ENCODE measurements at regions not wholly inside any gene's neighbourhood (a gene's known extent, or its start where the extent isn't known, plus 50 kb on each side); places are given as distances from the start of the nearest gene placed in this dataset.

DNA sequence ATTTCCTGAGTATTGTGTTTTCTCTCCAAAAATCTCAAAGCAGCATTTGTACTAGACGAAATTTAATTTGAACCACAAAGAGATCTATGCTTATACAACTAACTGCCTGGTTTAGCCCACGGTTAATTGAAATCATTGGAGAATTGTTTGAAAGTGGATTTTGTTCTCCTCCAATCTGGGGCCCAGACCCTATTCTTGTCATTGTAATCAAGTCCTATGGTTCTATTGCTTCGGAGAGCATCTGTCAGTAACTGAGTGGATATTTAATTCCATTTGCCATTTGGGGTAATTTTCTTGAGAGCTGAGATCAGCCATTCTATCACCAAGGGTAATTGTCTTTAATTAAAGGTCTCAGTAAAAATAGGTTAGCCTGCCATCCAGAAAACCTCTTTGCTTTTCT lies 117.0 kb upstream of the KCNG1 start:
- H3K9me3 ChIP-seq (ENCODE audit: control extremely low read depth in 1 of 3, control insufficient read depth in 2 of 3, insufficient read depth in 1 of 3, low read length in 2 of 3): no peaks in the 10 kb centered on the region
- Mint-ChIP-seq H3K4me1 (no peaks in the 10 kb centered on the region), H3K27ac (no peak overlapping the region), H3K4me3 (no peak overlapping the region), H3K9me3 (ENCODE audit: insufficient read depth) (no peaks in the 10 kb centered on the region), H3K27me3 (peaks cover 21% of the 10 kb centered on the region)
- WGBS (ENCODE audit: insufficient coverage): no CpG with 5 or more reads among the region's 3 CpGs
- ATAC-seq (ENCODE audit: low read depth) (no peak), DNase-seq (no peak)
- CTCF ChIA-PET: no interaction called here
- peaks cover 8 to 9% of the 10 kb centered on the region in 2 donors for H3K4me1 ChIP-seq (ENCODE audit: control insufficient read depth in 2 of 2, insufficient read depth in 2 of 2, low read length in 2 of 2)
- intact Hi-C loops (cut with micrococcal nuclease): no loop called here
- H3K79me2 ChIP-seq (ENCODE audit: control insufficient read depth, insufficient read depth, low read length): no peaks in the 10 kb centered on the region
- H3K4me3 ChIP-seq (ENCODE audit: control extremely low read depth in 1 of 5, extremely low read depth in 1 of 5, insufficient read depth in 1 of 5, low read depth in 2 of 5, low read length in 4 of 5): no peak overlapping the region
- H2AFZ ChIP-seq (ENCODE audit: insufficient read depth, low read depth, low read length, poor library complexity, severe bottlenecking): no peak overlapping the region
- H4K20me1 ChIP-seq (ENCODE audit: control insufficient read depth, insufficient read depth, low read length, poor library complexity, severe bottlenecking): no peaks in the 10 kb centered on the region
- no peak overlapping the region for H3K27ac ChIP-seq (ENCODE audit: low read length in 2 of 2)
- TF ChIP-seq, protein P1, sequence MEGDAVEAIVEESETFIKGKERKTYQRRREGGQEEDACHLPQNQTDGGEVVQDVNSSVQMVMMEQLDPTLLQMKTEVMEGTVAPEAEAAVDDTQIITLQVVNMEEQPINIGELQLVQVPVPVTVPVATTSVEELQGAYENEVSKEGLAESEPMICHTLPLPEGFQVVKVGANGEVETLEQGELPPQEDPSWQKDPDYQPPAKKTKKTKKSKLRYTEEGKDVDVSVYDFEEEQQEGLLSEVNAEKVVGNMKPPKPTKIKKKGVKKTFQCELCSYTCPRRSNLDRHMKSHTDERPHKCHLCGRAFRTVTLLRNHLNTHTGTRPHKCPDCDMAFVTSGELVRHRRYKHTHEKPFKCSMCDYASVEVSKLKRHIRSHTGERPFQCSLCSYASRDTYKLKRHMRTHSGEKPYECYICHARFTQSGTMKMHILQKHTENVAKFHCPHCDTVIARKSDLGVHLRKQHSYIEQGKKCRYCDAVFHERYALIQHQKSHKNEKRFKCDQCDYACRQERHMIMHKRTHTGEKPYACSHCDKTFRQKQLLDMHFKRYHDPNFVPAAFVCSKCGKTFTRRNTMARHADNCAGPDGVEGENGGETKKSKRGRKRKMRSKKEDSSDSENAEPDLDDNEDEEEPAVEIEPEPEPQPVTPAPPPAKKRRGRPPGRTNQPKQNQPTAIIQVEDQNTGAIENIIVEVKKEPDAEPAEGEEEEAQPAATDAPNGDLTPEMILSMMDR (IDR thresholded peaks at IDR 0.05): no peak
- no peak for TF ChIP-seq EZH2 (IDR thresholded peaks at IDR 0.05; ENCODE audit: borderline replicate concordance, insufficient read depth, low read depth, low read length, poor library complexity, severe bottlenecking)
- peaks cover 0 to 6% (median 1%) of the 10 kb centered on the region in 4 experiments for H3K27me3 ChIP-seq (replicated peaks in 1 of 4; ENCODE audit: control extremely low read depth in 1 of 4, control insufficient read depth in 3 of 4, insufficient read depth in 4 of 4, low read length in 3 of 4)
- H3K4me2 ChIP-seq (replicated peaks; ENCODE audit: low read depth, low read length, poor library complexity, severe bottlenecking): no peak overlapping the region
- H3K9ac ChIP-seq (ENCODE audit: low read length): no peak overlapping the region
- POLR2A ChIA-PET: no interaction called here
- H3K36me3 ChIP-seq (replicated peaks in 1 of 2; ENCODE audit: control extremely low read depth in 1 of 2, control insufficient read depth in 1 of 2, extremely low read depth in 1 of 2, insufficient read depth in 2 of 2, low read length in 1 of 2): no peaks in the 10 kb centered on the region

DNA sequence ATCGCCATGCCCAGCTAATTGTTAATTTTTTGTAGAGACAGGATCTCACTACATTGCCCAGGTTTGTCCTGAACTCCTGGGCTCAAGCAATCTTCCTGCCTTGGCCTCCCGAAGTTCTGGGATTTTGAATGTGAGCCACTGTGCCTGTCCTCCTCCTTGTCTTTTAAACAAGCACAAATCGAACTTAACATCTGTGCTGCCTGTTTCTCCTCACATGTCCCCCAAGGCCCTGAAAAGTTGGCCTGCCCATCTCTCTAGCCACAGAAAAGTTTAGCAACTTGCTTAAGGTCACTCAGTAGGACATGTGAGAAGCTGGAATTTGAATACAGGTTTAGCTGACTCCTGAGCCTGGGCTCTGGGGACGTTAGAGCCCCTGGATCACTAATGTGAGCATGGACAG lies 115.7 kb upstream of the KCNG1 start:
- H3K9me3 ChIP-seq (ENCODE audit: control extremely low read depth in 1 of 3, control insufficient read depth in 2 of 3, insufficient read depth in 1 of 3, low read length in 2 of 3): no peaks in the 10 kb centered on the region
- H3K27me3 ChIP-seq (replicated peaks in 1 of 4; ENCODE audit: control extremely low read depth in 1 of 4, control insufficient read depth in 3 of 4, insufficient read depth in 4 of 4, low read length in 3 of 4): peaks cover 0 to 6% (median 0%) of the 10 kb centered on the region in 4 experiments
- no peaks in the 10 kb centered on the region for H3K36me3 ChIP-seq (replicated peaks in 1 of 2; ENCODE audit: control extremely low read depth in 1 of 2, control insufficient read depth in 1 of 2, extremely low read depth in 1 of 2, insufficient read depth in 2 of 2, low read length in 1 of 2)
- Mint-ChIP-seq H3K27ac (no peak overlapping the region), H3K9me3 (ENCODE audit: insufficient read depth) (no peaks in the 10 kb centered on the region), H3K27me3 (peaks cover 16% of the 10 kb centered on the region), H3K4me1 (peaks cover 8% of the 10 kb centered on the region), H3K4me3 (no peak overlapping the region)
- POLR2A ChIA-PET: no interaction called here
- H3K4me3 ChIP-seq (ENCODE audit: control extremely low read depth in 1 of 5, extremely low read depth in 1 of 5, insufficient read depth in 1 of 5, low read depth in 2 of 5, low read length in 4 of 5): no peak overlapping the region
- no peak overlapping the region for H3K9ac ChIP-seq (ENCODE audit: low read length)
- no peak overlapping the region for H2AFZ ChIP-seq (ENCODE audit: insufficient read depth, low read depth, low read length, poor library complexity, severe bottlenecking)
- DNase-seq: no peak
- TF ChIP-seq, protein P1 (IDR thresholded peaks at IDR 0.05): no peak
- no peak for TF ChIP-seq EZH2 (IDR thresholded peaks at IDR 0.05; ENCODE audit: borderline replicate concordance, insufficient read depth, low read depth, low read length, poor library complexity, severe bottlenecking)
- H3K4me2 ChIP-seq (replicated peaks; ENCODE audit: low read depth, low read length, poor library complexity, severe bottlenecking): no peak overlapping the region
- H3K79me2 ChIP-seq (ENCODE audit: control insufficient read depth, insufficient read depth, low read length): no peaks in the 10 kb centered on the region
- 72% methylated on average over 3 of the region's 4 CpGs for WGBS (ENCODE audit: insufficient coverage)
- H4K20me1 ChIP-seq (ENCODE audit: control insufficient read depth, insufficient read depth, low read length, poor library complexity, severe bottlenecking): no peaks in the 10 kb centered on the region
- ATAC-seq (ENCODE audit: low read depth): no peak
- H3K4me1 ChIP-seq (ENCODE audit: control insufficient read depth in 2 of 2, insufficient read depth in 2 of 2, low read length in 2 of 2): peaks cover 8 to 9% of the 10 kb centered on the region in 2 donors
- intact Hi-C loops (cut with micrococcal nuclease): no loop called here
- H3K27ac ChIP-seq (ENCODE audit: low read length in 2 of 2): no peak overlapping the region
- CTCF ChIA-PET: no interaction called here
